ENCODE measurements at regions not wholly inside any gene's neighbourhood (a gene's known extent, or its start where the extent isn't known, plus 50 kb on each side); places are given as distances from the start of the nearest gene placed in this dataset.
A peak's percentile ranks its signal among the peaks of the same experiment; 100 is the strongest.
"Not testable (repeated sequence)": the region's sequence is repeated elsewhere in the genome, so short reads cannot be mapped to it uniquely, and the experiment has no call there.

DNA sequence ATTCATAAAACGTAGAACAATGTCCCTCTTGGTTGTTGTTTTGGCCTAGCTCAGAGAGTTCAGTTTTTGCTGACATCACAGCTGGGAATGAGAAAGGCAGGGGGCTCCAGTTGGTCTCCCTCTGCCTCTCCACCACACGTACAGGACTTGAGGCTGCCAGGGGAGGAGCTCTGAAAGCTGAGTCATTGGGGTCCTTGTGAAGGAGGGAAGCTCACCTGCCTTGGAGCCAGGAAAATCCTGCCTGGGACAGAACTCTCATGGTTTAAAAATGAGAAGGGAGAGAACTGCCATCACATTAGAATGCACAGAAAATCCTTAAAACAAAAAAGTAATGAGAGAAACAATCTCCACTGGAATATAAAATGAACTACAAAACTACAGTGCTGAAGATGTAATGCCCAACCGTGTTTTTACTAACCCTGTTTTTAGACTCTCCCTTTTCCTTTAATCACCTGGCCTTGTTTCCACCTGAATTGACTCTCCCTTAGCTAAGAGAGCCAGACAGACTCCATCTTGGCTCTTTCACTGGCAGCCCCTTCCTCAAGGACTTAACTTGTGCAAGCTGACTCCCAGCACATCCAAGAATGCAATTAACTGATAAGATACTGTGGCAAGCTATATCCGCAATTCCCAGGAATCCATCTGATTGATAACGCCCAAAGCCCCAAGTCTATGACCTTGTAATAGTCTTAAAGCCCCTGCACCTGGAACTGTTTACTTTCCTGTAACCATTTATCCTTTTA is 58.6 kb upstream of the TARP start:
- DNase-seq (ENCODE audit: low read depth in 2 of 2): not testable (repeated sequence)

DNA sequence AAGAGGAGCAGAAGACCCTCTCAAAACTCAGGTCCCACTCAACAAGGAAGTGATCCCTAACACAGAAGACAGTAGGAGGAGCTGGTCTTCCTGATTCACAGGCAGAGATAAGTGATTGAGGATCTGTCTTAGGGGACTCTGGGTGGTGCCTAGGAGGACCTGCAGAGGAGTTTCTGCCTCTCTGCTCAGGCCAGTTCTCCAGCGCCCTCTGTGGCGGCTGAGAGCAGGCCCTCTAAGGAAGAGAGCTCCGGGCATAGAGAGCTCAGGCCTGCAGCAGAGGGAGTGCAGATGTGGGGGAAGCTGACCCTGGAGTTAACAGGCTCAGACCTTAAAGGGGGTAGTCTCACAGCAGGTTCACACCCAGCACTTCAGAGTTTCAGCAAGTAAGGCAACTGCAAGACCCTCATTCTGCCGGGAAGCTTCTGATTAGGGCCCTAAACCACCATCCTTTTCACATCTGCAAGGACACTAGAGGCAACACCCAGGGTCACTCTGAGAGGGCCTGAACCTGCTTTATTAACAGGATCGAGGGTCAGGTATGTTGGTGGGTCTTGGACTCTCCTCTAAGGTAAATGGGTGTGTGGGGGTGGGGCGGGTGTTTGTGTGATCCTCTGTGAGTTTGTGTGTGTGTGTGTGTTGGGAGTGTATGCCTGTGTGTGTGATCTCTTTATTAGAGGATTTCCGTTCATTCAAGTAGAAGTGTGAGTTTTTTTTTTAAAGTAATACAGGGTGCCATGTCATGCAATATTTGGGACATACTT is 57.6 kb upstream of the TARP start:
- no peak for DNase-seq (ENCODE audit: low read depth in 2 of 2)

DNA sequence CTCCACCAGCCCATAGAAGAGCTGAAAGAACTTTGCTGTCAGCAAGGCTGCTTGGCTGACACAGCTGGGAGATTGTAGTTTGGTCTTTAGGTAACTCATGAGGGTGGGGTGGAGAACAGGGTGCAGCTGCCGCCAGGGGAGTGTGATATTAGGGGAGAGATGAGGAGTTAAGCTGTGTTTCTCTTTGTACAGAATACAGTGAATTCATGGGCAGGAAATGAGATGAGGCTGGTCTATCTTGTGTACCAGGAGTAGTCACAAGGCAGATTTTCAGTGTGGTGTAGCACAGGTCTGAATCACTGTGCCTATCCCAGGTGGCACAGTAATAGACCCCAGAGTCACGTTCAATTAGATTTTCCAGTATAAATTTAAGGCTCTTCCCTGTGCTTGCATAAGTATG is 56.6 kb upstream of the TARP start:
- DNase-seq (ENCODE audit: low read depth in 2 of 2): no peak

DNA sequence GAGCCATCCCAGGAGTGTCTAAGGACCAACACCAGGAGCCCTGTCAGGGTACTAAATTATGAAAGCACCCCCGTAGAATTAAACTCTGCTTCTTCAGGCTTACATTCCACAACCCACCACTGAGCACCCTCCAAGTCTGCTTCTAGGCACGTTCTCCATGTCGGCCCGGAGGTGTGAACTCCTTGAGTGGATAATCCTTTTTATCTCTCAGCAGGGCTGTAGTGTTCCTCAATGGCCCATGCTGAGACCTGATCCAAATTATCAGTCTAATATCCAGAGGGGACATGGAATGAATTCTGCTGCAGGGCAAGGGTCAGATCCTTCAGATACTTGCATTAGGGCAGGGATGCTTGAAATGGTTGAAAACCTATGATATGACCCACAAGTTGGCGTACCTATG is 55.9 kb upstream of the TARP start:
- no peak for DNase-seq (ENCODE audit: low read depth in 2 of 2)

DNA sequence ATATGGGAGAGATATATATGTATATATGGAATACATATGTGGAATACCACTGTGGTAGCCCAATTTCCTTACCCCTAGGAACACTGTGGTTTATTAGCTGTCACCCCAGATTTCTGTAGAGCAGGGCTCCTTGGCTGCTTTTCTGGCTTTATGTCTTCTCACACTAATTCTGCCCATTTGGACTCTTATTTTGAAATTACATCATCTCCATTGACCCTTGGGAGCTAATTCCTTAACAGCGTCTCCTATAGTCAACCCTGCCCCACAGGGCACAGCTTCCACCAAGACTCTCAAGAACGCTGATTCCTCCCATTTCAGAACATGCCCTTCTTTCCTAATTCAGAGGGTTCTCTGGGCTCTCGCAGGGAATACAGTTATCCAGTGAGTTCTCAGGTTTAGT is 55.4 kb upstream of the TARP start:
- no peak for DNase-seq (ENCODE audit: low read depth in 2 of 2)

DNA sequence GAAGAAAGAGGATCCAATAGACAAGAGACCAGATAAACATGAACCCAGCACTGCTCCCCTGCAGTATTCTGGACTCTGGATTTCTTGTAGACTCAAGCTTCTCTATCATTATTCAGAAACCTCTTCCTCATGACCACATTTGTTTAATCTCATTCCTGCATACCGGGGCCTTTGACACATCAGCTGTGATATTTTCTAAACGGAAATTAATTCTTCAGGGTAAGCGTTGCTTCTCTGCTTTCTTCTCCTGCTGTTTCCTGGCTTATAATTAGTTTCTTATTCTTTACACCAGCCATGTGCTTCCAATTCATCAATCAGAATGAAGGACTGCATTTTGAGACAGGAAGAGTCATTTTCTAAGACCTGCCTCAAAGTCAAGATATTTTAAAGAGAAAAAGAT is 54.2 kb upstream of the TARP start:
- peak in 1 of 2 donors; percentile 71 for DNase-seq (ENCODE audit: low read depth in 2 of 2)

Measured in lung microvascular endothelial cell (primary cell).